ENCODE measurements at regions not wholly inside any gene's neighbourhood (a gene's known extent, or its start where the extent isn't known, plus 50 kb on each side); places are given as distances from the start of the nearest gene placed in this dataset.

DNA sequence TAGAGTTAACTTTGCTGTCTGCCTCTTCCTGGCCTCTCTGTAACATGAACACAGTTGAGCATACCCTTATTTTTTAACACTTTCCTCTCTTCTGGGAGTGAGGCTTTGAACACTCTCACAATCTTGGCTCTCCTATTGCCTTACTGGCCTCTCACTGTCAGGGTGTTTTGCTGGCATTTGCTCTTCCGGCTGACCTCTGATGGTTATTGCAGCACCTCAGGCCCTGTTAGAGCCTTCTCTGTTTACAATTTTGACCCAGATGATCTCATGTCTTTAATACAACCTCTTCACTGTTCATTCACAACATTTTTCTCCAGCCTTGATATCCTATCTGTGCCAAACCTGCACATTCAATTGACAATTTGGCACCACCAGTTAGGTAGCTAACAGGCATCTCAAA is 357.8 kb upstream of the USP15 start:
- TF ChIP-seq, protein P1, sequence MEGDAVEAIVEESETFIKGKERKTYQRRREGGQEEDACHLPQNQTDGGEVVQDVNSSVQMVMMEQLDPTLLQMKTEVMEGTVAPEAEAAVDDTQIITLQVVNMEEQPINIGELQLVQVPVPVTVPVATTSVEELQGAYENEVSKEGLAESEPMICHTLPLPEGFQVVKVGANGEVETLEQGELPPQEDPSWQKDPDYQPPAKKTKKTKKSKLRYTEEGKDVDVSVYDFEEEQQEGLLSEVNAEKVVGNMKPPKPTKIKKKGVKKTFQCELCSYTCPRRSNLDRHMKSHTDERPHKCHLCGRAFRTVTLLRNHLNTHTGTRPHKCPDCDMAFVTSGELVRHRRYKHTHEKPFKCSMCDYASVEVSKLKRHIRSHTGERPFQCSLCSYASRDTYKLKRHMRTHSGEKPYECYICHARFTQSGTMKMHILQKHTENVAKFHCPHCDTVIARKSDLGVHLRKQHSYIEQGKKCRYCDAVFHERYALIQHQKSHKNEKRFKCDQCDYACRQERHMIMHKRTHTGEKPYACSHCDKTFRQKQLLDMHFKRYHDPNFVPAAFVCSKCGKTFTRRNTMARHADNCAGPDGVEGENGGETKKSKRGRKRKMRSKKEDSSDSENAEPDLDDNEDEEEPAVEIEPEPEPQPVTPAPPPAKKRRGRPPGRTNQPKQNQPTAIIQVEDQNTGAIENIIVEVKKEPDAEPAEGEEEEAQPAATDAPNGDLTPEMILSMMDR (IDR thresholded peaks at IDR 0.05; ENCODE audit: insufficient read depth, low read length, poor library complexity, severe bottlenecking), result no peak
- TF ChIP-seq EZH2phosphoT487 (conservative IDR thresholded peaks at IDR 0.05; ENCODE audit: low read length), result no peak
